ENCODE measurements at regions not wholly inside any gene's neighbourhood (a gene's known extent, or its start where the extent isn't known, plus 50 kb on each side); places are given as distances from the start of the nearest gene placed in this dataset.

- Mint-ChIP-seq H3K27me3 (ENCODE audit: insufficient read depth, unreplicated experiment) (peaks cover 34% of the 10 kb centered on the region), H3K27ac (ENCODE audit: low read depth, unreplicated experiment) (no peak overlapping the region), H3K4me3 (ENCODE audit: unreplicated experiment) (no peak overlapping the region), H3K4me1 (ENCODE audit: insufficient read depth, unreplicated experiment) (no peaks in the 10 kb centered on the region), H3K36me3 (ENCODE audit: insufficient read depth, unreplicated experiment) (no peaks in the 10 kb centered on the region), H3K9me3 (ENCODE audit: unreplicated experiment) (no peaks in the 10 kb centered on the region)
- ChIA-PET CTCF (interaction anchor here (0.8 kb wide), 1 partner anchor 49 kb away, joined by 3 read pairs; no protein-coding TSS in a partner anchor), POLR2A (no interaction called here)
- no TSS peak for BruUV-seq (replicated peaks)
- intact Hi-C loops (cut with micrococcal nuclease), result no loop called here
- DNase-seq (ENCODE audit: unreplicated experiment), result no peak
- TF ChIP-seq CTCF (IDR thresholded peaks at IDR 0.05; ENCODE audit: unreplicated experiment), result no peak
Measured at GRCh38 chr10:63910806-63911205, 389.6 kb downstream of the REEP3 start.

GRCh38 chr10:63915240-63915639 lies 394.0 kb downstream of the REEP3 start:
- CTCF ChIA-PET, result interaction anchor here (0.6 to 0.9 kb wide), 2 partner anchors 16 to 21 kb away, joined by 3 to 5 read pairs; no protein-coding TSS in a partner anchor
- no peaks in the 10 kb centered on the region for H3K27me3 Mint-ChIP-seq (ENCODE audit: insufficient read depth, unreplicated experiment)
- intact Hi-C loops (cut with micrococcal nuclease), result no loop called here
- no TSS peak for BruUV-seq (replicated peaks)
- no peak overlapping the region for H3K27ac Mint-ChIP-seq (ENCODE audit: low read depth, unreplicated experiment)
- H3K9me3 Mint-ChIP-seq (ENCODE audit: unreplicated experiment), result no peaks in the 10 kb centered on the region
- H3K4me1 Mint-ChIP-seq (ENCODE audit: insufficient read depth, unreplicated experiment), result no peaks in the 10 kb centered on the region
- TF ChIP-seq CTCF (IDR thresholded peaks at IDR 0.05; ENCODE audit: unreplicated experiment), result no peak
- no peak for DNase-seq (ENCODE audit: unreplicated experiment)
- POLR2A ChIA-PET, result no interaction called here
- no peaks in the 10 kb centered on the region for H3K36me3 Mint-ChIP-seq (ENCODE audit: insufficient read depth, unreplicated experiment)
- no peak overlapping the region for H3K4me3 Mint-ChIP-seq (ENCODE audit: unreplicated experiment)

- intact Hi-C loops (cut with micrococcal nuclease), result no loop called here
- Mint-ChIP-seq H3K27me3 (ENCODE audit: insufficient read depth, unreplicated experiment) (no peaks in the 10 kb centered on the region), H3K27ac (ENCODE audit: low read depth, unreplicated experiment) (no peak overlapping the region), H3K4me3 (ENCODE audit: unreplicated experiment) (no peak overlapping the region), H3K9me3 (ENCODE audit: unreplicated experiment) (no peaks in the 10 kb centered on the region), H3K4me1 (ENCODE audit: insufficient read depth, unreplicated experiment) (peaks cover 4% of the 10 kb centered on the region), H3K36me3 (ENCODE audit: insufficient read depth, unreplicated experiment) (no peaks in the 10 kb centered on the region)
- no peak for DNase-seq (ENCODE audit: unreplicated experiment)
- POLR2A ChIA-PET, result no interaction called here
- no TSS peak for BruUV-seq (replicated peaks)
- CTCF ChIA-PET, result interaction anchor here (0.8 to 2.1 kb wide), 4 partner anchors 13 to 60 kb away, joined by 3 to 5 read pairs (median 3); no protein-coding TSS in a partner anchor
- TF ChIP-seq CTCF (IDR thresholded peaks at IDR 0.05; ENCODE audit: unreplicated experiment), result no peak
Measured at GRCh38 chr10:63917363-63917762, 396.2 kb downstream of the REEP3 start.

- Mint-ChIP-seq H3K4me3 (ENCODE audit: unreplicated experiment) (no peak overlapping the region), H3K27ac (ENCODE audit: low read depth, unreplicated experiment) (no peak overlapping the region), H3K9me3 (ENCODE audit: unreplicated experiment) (no peaks in the 10 kb centered on the region), H3K36me3 (ENCODE audit: insufficient read depth, unreplicated experiment) (no peaks in the 10 kb centered on the region), H3K27me3 (ENCODE audit: insufficient read depth, unreplicated experiment) (no peaks in the 10 kb centered on the region), H3K4me1 (ENCODE audit: insufficient read depth, unreplicated experiment) (peaks cover 6% of the 10 kb centered on the region)
- intact Hi-C loops (cut with micrococcal nuclease), result no loop called here
- ChIA-PET CTCF (interaction anchor here (0.6 to 1.9 kb wide), 3 partner anchors 16 to 53 kb away, joined by 4 to 7 read pairs (median 4); no protein-coding TSS in a partner anchor), POLR2A (interaction anchor here (0.5 kb wide), 1 partner anchor 414 kb away, joined by 3 read pairs; no protein-coding TSS in a partner anchor)
- BruUV-seq (replicated peaks), result no TSS peak
- no peak for TF ChIP-seq CTCF (IDR thresholded peaks at IDR 0.05; ENCODE audit: unreplicated experiment)
- DNase-seq (ENCODE audit: unreplicated experiment), result no peak
Measured at GRCh38 chr10:63919575-63920279, 398.5 kb downstream of the REEP3 start.

Measured in MCF 10A (cell line).